ENCODE measurements at regions not wholly inside any gene's neighbourhood (a gene's known extent, or its start where the extent isn't known, plus 50 kb on each side); places are given as distances from the start of the nearest gene placed in this dataset.

GRCh38 chr9:109629615-109630014 is 131.5 kb upstream of the PTPN3 start:
- H3K4me2 ChIP-seq (ENCODE audit: control insufficient read depth, insufficient read depth): no peak overlapping the region
- H3K27ac ChIP-seq (ENCODE audit: control insufficient read depth, insufficient read depth): no peak overlapping the region
- no peak for FAIRE-seq
- no peaks in the 10 kb centered on the region for H3K36me3 ChIP-seq (ENCODE audit: control insufficient read depth in 2 of 2, insufficient read depth in 2 of 2, low read length in 1 of 2)
- RAD21 ChIA-PET (ENCODE audit: unreplicated experiment): no interaction called here
- SMC1A ChIA-PET (ENCODE audit: uncharacterized antibody, unreplicated experiment): interaction anchor here (1.3 kb wide), 1 partner anchor 18 kb away, joined by 3 read pairs; no protein-coding TSS in a partner anchor
- no peaks in the 10 kb centered on the region for H3K79me2 ChIP-seq (ENCODE audit: control insufficient read depth, insufficient read depth, low read length)
- no peak overlapping the region for H3K9ac ChIP-seq (ENCODE audit: control insufficient read depth, insufficient read depth, low read length)
- WGBS (ENCODE audit: insufficient coverage, insufficient replicate concordance, low lambda C conversion rate, missing lambda C conversion rate): 0% methylated on average over 1 of the region's 1 CpG
- H3K27me3 ChIP-seq (replicated peaks in 1 of 2; ENCODE audit: control insufficient read depth in 2 of 2, insufficient read depth in 2 of 2, low read length in 1 of 2): no peaks in the 10 kb centered on the region; a peak in 1 of 4 replicates
- no peaks in the 10 kb centered on the region for H4K20me1 ChIP-seq (ENCODE audit: control insufficient read depth, insufficient read depth)
- TF ChIP-seq KLF5 (IDR thresholded peaks at IDR 0.05; ENCODE audit: partially characterized antibody) (no peak), JUND (IDR thresholded peaks at IDR 0.05; ENCODE audit: low read depth, low read length) (no peak), E2F4 (IDR thresholded peaks at IDR 0.05; ENCODE audit: low read depth, low read length) (no peak), CHD1 (IDR thresholded peaks at IDR 0.05; ENCODE audit: low read depth, low read length) (no peak), ZNF24 (IDR thresholded peaks at IDR 0.05) (no peak), HCFC1 (IDR thresholded peaks at IDR 0.05; ENCODE audit: low read length) (no peak), GABPA (IDR thresholded peaks at IDR 0.05; ENCODE audit: low read depth) (no peak), CEBPZ (IDR thresholded peaks at IDR 0.05; ENCODE audit: low read depth, low read length) (no peak), NR2C2 (IDR thresholded peaks at IDR 0.05; ENCODE audit: borderline replicate concordance, control insufficient read depth, insufficient read length, low read depth) (no peak), ELK1 (IDR thresholded peaks at IDR 0.05; ENCODE audit: low read depth, low read length) (no peak), FOXK2 (IDR thresholded peaks at IDR 0.05) (no peak), RELA (IDR thresholded peaks at IDR 0.05; ENCODE audit: borderline replicate concordance, partially characterized antibody) (no peak)
- no peaks in the 10 kb centered on the region for H3K9me3 ChIP-seq (replicated peaks; ENCODE audit: control insufficient read depth, insufficient read depth, low read length)
- in situ Hi-C loops (cut with MboI) (no loop called here), intact Hi-C loops (cut with micrococcal nuclease; ENCODE audit: unreplicated experiment) (no loop called here)
- no peak for DNase-seq (ENCODE audit: low read depth, low spot score)
- no peak overlapping the region for H3K4me3 ChIP-seq
- no TSS peak for BruUV-seq (replicated peaks)
- ATAC-seq: no peak
- POLR2A ChIA-PET: no interaction called here
- no peak overlapping the region for H2AFZ ChIP-seq (ENCODE audit: control insufficient read depth, low read depth, low read length)
- CTCF ChIA-PET: interaction anchor here (0.6 kb wide), 1 partner anchor 883 kb away, joined by 3 read pairs; no protein-coding TSS in a partner anchor
- H3K4me1 ChIP-seq (ENCODE audit: control insufficient read depth, insufficient read depth, low read length): no peaks in the 10 kb centered on the region
